ENCODE measurements at regions not wholly inside any gene's neighbourhood (a gene's known extent, or its start where the extent isn't known, plus 50 kb on each side); places are given as distances from the start of the nearest gene placed in this dataset.

DNA sequence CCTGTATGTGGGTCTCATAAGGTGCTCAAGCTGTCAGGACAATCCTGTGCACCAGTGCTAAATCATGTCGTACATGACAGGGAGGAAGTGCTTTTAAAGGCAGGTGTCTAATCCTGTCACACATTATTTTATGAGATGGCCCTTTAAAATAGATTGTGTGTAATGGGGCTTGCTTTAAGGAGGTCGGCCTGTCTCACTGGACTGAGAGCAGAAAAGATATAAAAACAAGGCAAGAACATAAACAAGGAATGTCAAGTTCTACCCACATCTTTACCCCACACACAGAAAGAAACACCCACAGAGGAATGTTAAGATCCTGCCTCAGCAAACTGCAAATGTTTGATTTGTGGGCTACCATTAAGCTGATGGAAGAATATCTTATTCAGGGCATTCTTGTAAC, 279.0 kb downstream of the FOXA2 start:
- TF ChIP-seq, protein P1, sequence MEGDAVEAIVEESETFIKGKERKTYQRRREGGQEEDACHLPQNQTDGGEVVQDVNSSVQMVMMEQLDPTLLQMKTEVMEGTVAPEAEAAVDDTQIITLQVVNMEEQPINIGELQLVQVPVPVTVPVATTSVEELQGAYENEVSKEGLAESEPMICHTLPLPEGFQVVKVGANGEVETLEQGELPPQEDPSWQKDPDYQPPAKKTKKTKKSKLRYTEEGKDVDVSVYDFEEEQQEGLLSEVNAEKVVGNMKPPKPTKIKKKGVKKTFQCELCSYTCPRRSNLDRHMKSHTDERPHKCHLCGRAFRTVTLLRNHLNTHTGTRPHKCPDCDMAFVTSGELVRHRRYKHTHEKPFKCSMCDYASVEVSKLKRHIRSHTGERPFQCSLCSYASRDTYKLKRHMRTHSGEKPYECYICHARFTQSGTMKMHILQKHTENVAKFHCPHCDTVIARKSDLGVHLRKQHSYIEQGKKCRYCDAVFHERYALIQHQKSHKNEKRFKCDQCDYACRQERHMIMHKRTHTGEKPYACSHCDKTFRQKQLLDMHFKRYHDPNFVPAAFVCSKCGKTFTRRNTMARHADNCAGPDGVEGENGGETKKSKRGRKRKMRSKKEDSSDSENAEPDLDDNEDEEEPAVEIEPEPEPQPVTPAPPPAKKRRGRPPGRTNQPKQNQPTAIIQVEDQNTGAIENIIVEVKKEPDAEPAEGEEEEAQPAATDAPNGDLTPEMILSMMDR (IDR thresholded peaks at IDR 0.05): no peak
- TF ChIP-seq POLR2A (IDR thresholded peaks at IDR 0.05): no peak
